ENCODE measurements at regions not wholly inside any gene's neighbourhood (a gene's known extent, or its start where the extent isn't known, plus 50 kb on each side); places are given as distances from the start of the nearest gene placed in this dataset.

DNA sequence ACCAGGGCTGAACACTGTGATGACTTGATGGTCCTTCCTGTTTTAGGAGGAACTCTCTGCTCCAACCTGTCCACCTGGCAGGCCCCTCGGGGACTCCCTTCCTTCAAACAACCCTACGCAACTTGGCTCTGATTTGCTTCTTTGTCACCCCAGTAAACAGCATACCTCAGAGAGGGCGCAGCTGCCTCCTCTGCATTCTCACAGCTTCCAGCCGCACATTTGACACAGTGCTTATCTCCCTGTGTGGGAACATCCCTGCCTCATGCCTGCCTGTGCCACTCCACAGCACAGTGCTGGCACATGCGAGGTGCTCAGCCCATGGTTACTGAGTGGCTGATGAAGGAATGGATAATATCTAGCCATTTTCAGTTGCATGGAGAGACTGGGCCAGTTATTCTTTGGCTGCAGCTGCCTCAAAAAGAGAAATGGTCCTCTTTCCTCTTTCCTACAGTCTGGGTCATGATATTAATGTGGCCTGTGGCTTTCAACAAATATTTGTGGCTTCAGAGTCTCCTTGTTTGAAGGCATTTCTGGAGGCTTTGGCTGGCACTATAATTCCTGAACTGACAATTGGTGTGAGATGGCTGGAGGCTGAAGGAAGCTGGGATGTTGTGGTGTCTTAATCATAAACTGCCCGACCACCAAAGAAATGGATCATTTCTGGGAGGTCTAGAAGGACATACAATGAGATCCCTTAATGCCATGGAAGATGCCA, 77.9 kb downstream of the TENT5C start:
- no peak for TF ChIP-seq ZFX (IDR thresholded peaks at IDR 0.05)
- TF ChIP-seq, protein P1, sequence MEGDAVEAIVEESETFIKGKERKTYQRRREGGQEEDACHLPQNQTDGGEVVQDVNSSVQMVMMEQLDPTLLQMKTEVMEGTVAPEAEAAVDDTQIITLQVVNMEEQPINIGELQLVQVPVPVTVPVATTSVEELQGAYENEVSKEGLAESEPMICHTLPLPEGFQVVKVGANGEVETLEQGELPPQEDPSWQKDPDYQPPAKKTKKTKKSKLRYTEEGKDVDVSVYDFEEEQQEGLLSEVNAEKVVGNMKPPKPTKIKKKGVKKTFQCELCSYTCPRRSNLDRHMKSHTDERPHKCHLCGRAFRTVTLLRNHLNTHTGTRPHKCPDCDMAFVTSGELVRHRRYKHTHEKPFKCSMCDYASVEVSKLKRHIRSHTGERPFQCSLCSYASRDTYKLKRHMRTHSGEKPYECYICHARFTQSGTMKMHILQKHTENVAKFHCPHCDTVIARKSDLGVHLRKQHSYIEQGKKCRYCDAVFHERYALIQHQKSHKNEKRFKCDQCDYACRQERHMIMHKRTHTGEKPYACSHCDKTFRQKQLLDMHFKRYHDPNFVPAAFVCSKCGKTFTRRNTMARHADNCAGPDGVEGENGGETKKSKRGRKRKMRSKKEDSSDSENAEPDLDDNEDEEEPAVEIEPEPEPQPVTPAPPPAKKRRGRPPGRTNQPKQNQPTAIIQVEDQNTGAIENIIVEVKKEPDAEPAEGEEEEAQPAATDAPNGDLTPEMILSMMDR (conservative IDR thresholded peaks at IDR 0.05) = no peak
- no peak overlapping the region for H3K27ac ChIP-seq

DNA sequence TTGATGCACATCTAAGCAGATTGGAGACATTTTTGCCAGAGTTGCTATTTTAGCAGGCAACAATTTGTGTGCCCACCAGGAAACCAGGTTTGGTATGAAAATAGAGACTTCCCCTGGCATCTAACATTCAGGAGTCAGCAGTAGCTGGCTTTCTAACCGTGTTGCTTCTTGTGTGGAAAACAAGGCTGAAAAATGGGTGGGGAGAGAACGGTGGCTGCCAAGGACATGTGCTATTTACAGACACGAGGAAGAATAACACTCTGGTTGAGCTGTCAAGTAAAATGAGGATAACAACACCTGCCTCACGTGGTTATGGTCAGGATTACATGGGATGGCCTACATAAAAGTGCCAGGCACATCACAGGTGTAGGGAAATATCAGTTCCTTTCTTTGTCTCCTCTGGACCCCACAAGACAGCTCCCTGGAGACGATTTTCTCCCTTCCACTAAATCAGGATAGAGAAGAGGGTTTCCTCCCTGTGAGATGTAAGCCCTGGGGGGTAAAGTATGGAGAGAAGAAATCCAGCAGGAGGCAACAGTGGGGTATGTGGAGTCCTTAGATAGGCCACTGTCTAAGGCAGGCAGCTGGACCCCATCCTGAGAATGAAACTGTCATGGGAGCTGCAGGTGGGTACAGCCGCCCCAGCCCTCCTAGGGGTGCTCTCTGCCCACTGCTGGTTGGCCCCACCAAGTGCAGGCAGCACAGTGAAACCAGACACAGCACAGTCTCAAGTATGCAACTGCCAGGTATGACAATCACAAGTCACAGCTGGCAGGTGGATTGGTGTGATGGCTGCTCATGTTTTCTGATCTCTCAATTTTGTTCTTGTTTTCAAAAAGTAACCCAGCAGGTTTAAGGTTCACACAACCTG, 80.3 kb downstream of the TENT5C start:
- no peak overlapping the region for H3K27ac ChIP-seq
- TF ChIP-seq, protein P1 (conservative IDR thresholded peaks at IDR 0.05) = no peak
- no peak for TF ChIP-seq ZFX (IDR thresholded peaks at IDR 0.05)

DNA sequence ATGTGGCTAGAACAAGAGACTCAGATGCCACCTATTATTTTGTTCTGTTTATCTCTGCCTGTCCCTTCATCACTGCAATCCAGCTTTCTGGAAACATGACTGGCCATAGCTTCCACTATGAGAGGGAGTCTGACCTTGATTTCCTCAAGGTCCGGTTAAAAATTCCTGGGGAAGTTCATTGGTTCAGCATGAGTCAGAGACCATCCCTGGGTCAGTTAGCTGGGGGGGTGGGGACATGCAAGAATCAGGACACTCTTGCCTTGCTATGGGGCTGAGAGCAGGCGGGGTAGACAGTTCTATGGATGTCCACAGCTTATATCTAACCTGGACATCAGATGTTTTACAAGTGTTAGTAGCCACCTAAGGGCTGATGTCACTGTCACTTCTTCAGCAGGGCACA, 81.1 kb downstream of the TENT5C start:
- TF ChIP-seq ZFX (IDR thresholded peaks at IDR 0.05) = no peak
- TF ChIP-seq, protein P1 (conservative IDR thresholded peaks at IDR 0.05) = no peak

DNA sequence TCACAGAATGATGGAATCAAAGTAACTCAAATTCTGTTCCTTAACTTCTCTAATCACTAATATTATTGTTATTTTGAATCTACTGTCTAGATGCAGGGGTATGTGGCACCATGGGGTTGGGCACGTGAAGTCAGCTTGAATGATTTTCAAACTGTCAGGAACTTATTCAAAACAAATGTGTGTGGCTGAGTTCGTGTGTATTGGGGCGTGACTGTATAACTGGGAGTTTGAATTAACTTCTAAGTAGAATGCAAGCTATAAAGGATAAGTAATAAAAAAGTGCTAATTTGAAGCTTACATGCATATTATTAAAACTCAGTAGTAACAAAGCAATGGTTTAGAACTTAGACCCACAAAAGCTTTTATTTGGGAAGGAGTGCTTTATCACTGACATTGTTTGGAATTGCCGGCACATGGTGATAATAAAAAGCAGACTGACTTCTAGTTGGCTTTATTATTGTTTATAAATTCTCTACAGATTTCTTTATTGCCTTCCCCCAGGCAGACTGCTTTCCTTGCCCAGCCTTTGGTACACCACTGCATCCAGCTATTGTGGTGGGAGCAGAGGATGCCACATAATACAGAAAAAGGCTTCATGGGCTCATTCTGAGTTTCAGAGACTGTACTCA, 84.3 kb downstream of the TENT5C start:
- TF ChIP-seq ZFX (IDR thresholded peaks at IDR 0.05) = no peak
- TF ChIP-seq, protein P1 (conservative IDR thresholded peaks at IDR 0.05) = no peak
- H3K27ac ChIP-seq = no peak overlapping the region

More for the DNA sequence above, 81.1 kb downstream of the TENT5C start:
- H3K27ac ChIP-seq = no peak overlapping the region

DNA sequence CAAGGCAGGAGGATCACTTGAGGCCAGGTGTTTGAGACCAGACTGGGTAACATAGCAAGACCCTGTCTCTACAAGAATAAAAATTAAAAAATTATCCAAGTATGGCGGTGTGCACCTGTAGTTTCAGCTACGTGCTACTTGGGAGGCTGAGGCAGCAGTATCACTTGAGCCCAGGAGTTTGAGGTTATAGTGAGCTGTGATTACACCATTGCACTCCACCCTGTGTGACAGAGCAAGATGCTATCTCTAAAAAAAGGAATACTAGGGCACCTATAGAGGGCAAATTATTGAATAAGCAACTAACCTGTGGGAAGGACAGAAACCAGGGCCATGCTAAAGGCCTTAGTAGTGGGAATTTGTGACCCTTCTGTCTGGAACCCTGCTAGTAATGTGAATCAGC, 86.1 kb downstream of the TENT5C start:
- no peak for TF ChIP-seq ZFX (IDR thresholded peaks at IDR 0.05)
- TF ChIP-seq, protein P1 (conservative IDR thresholded peaks at IDR 0.05) = no peak
- no peak overlapping the region for H3K27ac ChIP-seq

DNA sequence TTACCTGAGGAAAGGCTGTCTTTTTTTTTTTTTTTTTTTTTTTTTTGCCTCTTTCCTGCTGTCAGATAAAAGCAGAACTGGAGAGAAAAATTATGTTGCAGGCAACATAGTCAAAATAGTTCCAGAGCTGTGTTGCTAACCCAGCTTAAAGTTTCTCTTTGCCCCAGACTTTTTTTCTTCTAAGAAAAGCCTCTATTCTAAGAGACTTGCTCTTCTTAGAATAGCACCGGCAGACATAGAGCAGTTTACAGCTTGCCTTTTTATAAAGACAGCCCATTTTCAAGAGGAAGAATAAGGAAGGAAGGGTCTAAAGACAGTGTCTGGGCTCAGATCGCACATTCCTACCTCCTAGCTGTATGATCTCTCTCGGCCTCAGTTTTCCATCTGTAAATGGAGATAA, 88.7 kb downstream of the TENT5C start:
- H3K27ac ChIP-seq = no peak overlapping the region
- TF ChIP-seq ZFX (IDR thresholded peaks at IDR 0.05) = no peak
- TF ChIP-seq, protein P1 (conservative IDR thresholded peaks at IDR 0.05) = no peak
